ENCODE measurements at regions not wholly inside any gene's neighbourhood (a gene's known extent, or its start where the extent isn't known, plus 50 kb on each side); places are given as distances from the start of the nearest gene placed in this dataset.

GRCh38 chr5:58383448-58383847, 76.4 kb downstream of the PLK2 start:
- no peak for TF ChIP-seq CTCF (IDR thresholded peaks at IDR 0.05; ENCODE audit: extremely low read depth, missing control alignments)
- DNase-seq (ENCODE audit: low spot score), result no peak

GRCh38 chr5:58382131-58382534, 77.8 kb downstream of the PLK2 start:
- no peak for TF ChIP-seq CTCF (IDR thresholded peaks at IDR 0.05; ENCODE audit: extremely low read depth, missing control alignments)
- no peak for DNase-seq (ENCODE audit: low spot score)

GRCh38 chr5:58381566-58381965, 78.3 kb downstream of the PLK2 start:
- no peak for TF ChIP-seq CTCF (IDR thresholded peaks at IDR 0.05; ENCODE audit: extremely low read depth, missing control alignments)
- no peak for DNase-seq (ENCODE audit: low spot score)

- no peak for DNase-seq (ENCODE audit: low spot score)
- no peak for TF ChIP-seq CTCF (IDR thresholded peaks at IDR 0.05; ENCODE audit: extremely low read depth, missing control alignments)
Observed at GRCh38 chr5:58380655-58381054, 79.2 kb downstream of the PLK2 start.

GRCh38 chr5:58378613-58379390, 81.1 kb downstream of the PLK2 start:
- no peak for TF ChIP-seq CTCF (IDR thresholded peaks at IDR 0.05; ENCODE audit: extremely low read depth, missing control alignments)

GRCh38 chr5:58370606-58371005, 89.3 kb downstream of the PLK2 start:
- no peak for TF ChIP-seq CTCF (IDR thresholded peaks at IDR 0.05; ENCODE audit: extremely low read depth, missing control alignments)
- DNase-seq (ENCODE audit: low spot score), result no peak

More at GRCh38 chr5:58378613-58379390, 81.1 kb downstream of the PLK2 start:
- DNase-seq (ENCODE audit: low spot score), result no peak

GRCh38 chr5:58369513-58370190, 90.2 kb downstream of the PLK2 start:
- DNase-seq (ENCODE audit: low spot score), result no peak
- TF ChIP-seq CTCF (IDR thresholded peaks at IDR 0.05; ENCODE audit: extremely low read depth, missing control alignments), result no peak

Data from GM20000 (cell line).